ENCODE measurements at regions not wholly inside any gene's neighbourhood (a gene's known extent, or its start where the extent isn't known, plus 50 kb on each side); places are given as distances from the start of the nearest gene placed in this dataset.

- TF ChIP-seq FOXM1 (IDR thresholded peaks at IDR 0.05; ENCODE audit: borderline replicate concordance) (no peak), FOXK2 (IDR thresholded peaks at IDR 0.05) (no peak), ELF4 (IDR thresholded peaks at IDR 0.05) (no peak), SUZ12 (IDR thresholded peaks at IDR 0.05) (no peak), SP1 (IDR thresholded peaks at IDR 0.05) (no peak), NFRKB (IDR thresholded peaks at IDR 0.05) (no peak)
Measured at GRCh38 chr3:116821371-116821770, 111.8 kb downstream of the TUSC7 start.
